Keratinocyte (primary cell): ENCODE measurements at regions not wholly inside any gene's neighbourhood (a gene's known extent, or its start where the extent isn't known, plus 50 kb on each side); places are given as distances from the start of the nearest gene placed in this dataset.

Experiments
- CTCF ChIP-seq, 3 experiments: IDR thresholded peaks in 1 of 3; conservative IDR thresholded peaks in 1 of 3; optimal IDR thresholded peaks in 1 of 3; 2 replicates in 2 of 3; 3 replicates in 1 of 3; pipeline versions ENCODE3 to v1.5.1; 2011; ENCODE audit warnings: low read length in 3 of 3, mild to moderate bottlenecking in 3 of 3, moderate library complexity in 2 of 3, control low read depth in 1 of 3, inconsistent platforms in 1 of 3; ENCODE audit not compliant: insufficient read depth in 2 of 3; ENCODE audit errors: extremely low read depth in 1 of 3
- EZH2 ChIP-seq: IDR thresholded peaks from one replicate; pipeline ENCODE4 v1.6.1; 2012; ENCODE audit warnings: inconsistent platforms, mild to moderate bottlenecking, low read length, moderate library complexity

GRCh38 chr2:16285813-16286510, 345.6 kb downstream of the MYCN start:
- no peak for TF ChIP-seq CTCF (optimal IDR thresholded peaks at IDR 0.05 in 1 of 3, IDR thresholded peaks at IDR 0.05 in 1 of 3, conservative IDR thresholded peaks at IDR 0.05 in 1 of 3; ENCODE audit: extremely low read depth in 1 of 3, insufficient read depth in 2 of 3, low read length in 3 of 3)
- no peak for TF ChIP-seq EZH2
